Nephron progenitor cell (in vitro differentiated cells): ENCODE measurements at regions not wholly inside any gene's neighbourhood (a gene's known extent, or its start where the extent isn't known, plus 50 kb on each side); places are given as distances from the start of the nearest gene placed in this dataset.

Source experiments
- DNase-seq: peaks from one replicate; pipeline ENCODE4 v3.0.0; 2021
- H3K27ac Mint-ChIP-seq: 2 replicates; pipeline ENCODE4 v1.8.0; 2021; ENCODE audit warnings: mild to moderate bottlenecking, moderate library complexity, mixed read lengths
- H3K27me3 Mint-ChIP-seq: 2 replicates; pipeline ENCODE4 v1.8.0; 2021; ENCODE audit warnings: mild to moderate bottlenecking, low read depth, mixed read lengths; ENCODE audit not compliant: poor library complexity
- H3K36me3 Mint-ChIP-seq: 2 replicates; pipeline ENCODE4 v1.8.0; 2021; ENCODE audit warnings: low read depth, mixed read lengths
- H3K4me1 Mint-ChIP-seq: 2 replicates; pipeline ENCODE4 v1.8.0; 2021; ENCODE audit warnings: mixed read lengths
- H3K4me3 Mint-ChIP-seq: 2 replicates; pipeline ENCODE4 v1.8.0; 2021; ENCODE audit warnings: mild to moderate bottlenecking, moderate library complexity, mixed read lengths
- H3K9me3 Mint-ChIP-seq: 2 replicates; pipeline ENCODE4 v1.8.0; 2021; ENCODE audit warnings: mild to moderate bottlenecking, moderate library complexity, mixed read lengths
- TF ChIP-seq, protein P1 (sequence below): fragments of 200-600 bp; sonication (generic); IDR thresholded peaks from 2 replicates; pipeline ENCODE4 v1.5.0; 2021; ENCODE audit warnings: antibody characterized with exemption

DNA sequence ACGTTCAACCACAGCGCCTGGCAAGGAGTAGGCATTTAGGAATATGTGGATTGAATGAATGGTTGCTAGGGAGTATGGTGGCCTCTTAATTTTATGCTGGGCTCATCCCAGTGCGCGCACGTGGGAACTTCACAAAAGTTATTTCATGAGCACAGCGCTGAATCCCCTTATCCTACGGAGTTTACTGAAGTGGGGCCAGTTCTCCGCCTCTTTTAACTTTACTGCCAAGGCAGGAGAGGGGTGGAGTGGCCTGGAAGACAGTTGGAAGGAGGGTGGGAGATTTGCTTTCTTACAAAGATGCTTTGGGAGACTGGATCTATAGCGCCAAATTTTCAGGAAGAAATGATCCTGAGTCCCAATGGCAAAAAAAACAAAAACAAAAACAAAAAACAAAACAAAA, 326.5 kb downstream of the SH3GL2 start:
- Mint-ChIP-seq H3K9me3 (peaks cover 5% of the 10 kb centered on the region), H3K36me3 (no peaks in the 10 kb centered on the region), H3K27ac (no peak overlapping the region), H3K4me3 (peak overlapping the region; percentile 83), H3K27me3 (peaks cover 82% of the 10 kb centered on the region), H3K4me1 (peaks cover 13% of the 10 kb centered on the region)
- TF ChIP-seq, protein P1, sequence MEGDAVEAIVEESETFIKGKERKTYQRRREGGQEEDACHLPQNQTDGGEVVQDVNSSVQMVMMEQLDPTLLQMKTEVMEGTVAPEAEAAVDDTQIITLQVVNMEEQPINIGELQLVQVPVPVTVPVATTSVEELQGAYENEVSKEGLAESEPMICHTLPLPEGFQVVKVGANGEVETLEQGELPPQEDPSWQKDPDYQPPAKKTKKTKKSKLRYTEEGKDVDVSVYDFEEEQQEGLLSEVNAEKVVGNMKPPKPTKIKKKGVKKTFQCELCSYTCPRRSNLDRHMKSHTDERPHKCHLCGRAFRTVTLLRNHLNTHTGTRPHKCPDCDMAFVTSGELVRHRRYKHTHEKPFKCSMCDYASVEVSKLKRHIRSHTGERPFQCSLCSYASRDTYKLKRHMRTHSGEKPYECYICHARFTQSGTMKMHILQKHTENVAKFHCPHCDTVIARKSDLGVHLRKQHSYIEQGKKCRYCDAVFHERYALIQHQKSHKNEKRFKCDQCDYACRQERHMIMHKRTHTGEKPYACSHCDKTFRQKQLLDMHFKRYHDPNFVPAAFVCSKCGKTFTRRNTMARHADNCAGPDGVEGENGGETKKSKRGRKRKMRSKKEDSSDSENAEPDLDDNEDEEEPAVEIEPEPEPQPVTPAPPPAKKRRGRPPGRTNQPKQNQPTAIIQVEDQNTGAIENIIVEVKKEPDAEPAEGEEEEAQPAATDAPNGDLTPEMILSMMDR: no peak
- no peak for DNase-seq

DNA sequence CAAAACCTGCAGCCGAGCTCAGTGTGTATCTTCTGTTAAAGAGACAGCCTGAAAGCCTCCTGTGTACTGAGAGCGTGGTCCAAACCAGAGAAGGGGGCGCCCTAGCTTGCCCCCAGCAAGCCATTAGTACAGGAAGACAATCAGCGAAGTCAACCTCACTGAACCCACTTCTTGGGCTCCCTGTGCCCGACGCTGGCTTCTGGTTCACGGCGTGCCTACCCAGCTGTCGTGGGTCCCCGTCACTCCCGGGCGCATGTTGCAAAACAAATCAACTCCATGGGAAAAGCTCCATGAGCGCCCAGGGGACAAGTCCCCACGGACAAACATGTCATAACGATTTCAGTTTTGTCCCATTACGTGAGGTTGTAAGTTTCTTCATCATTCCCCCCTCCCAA, 326.9 kb downstream of the SH3GL2 start:
- peak; percentile 16 for DNase-seq

DNA sequence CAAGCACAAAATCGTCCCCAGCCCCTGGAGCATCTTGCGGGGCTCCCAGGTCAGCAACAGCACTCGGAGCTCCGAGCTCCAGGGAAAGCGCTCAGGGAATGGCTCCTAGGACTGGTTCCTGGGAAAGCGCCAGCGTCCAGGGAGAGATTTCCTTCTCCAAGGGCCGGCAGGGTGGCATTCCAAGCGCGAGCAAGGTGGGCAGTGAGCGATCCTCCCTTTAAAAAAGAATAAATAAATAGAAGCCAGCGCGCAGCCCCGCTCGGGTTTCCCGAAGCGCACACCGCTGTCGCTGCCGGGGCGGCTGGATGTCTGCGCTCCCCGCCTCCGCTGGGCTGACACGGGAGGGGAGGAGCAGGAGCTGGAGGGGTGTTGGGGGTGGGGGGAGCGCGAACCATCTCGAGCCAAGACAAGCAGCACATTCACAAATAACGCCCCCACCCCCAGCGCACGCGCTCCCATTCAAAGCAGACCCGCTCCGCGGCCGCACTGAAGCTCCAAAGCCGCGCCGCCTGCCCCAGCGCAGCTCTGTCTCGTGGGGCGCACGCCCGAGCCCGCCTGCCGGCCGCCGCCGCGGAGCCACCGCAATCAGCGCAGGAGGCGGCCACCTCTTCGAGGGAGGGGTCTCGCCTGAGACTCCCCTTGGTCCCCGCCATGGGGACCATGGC, 327.4 kb downstream of the SH3GL2 start:
- H3K36me3 Mint-ChIP-seq: no peaks in the 10 kb centered on the region
- peak overlapping the region; percentile 83 for H3K4me3 Mint-ChIP-seq
- no peak overlapping the region for H3K27ac Mint-ChIP-seq
- peaks cover 13% of the 10 kb centered on the region for H3K4me1 Mint-ChIP-seq
- H3K9me3 Mint-ChIP-seq: peaks cover 5% of the 10 kb centered on the region
- peaks cover 75% of the 10 kb centered on the region for H3K27me3 Mint-ChIP-seq
- TF ChIP-seq, protein P1: no peak
- peak; percentile 70 for DNase-seq

More for the DNA sequence above, 326.9 kb downstream of the SH3GL2 start:
- H3K4me1 Mint-ChIP-seq: peaks cover 13% of the 10 kb centered on the region
- no peak overlapping the region for H3K27ac Mint-ChIP-seq
- peak overlapping the region; percentile 83 for H3K4me3 Mint-ChIP-seq
- no peaks in the 10 kb centered on the region for H3K36me3 Mint-ChIP-seq
- TF ChIP-seq, protein P1: no peak
- peaks cover 80% of the 10 kb centered on the region for H3K27me3 Mint-ChIP-seq
- peaks cover 5% of the 10 kb centered on the region for H3K9me3 Mint-ChIP-seq

DNA sequence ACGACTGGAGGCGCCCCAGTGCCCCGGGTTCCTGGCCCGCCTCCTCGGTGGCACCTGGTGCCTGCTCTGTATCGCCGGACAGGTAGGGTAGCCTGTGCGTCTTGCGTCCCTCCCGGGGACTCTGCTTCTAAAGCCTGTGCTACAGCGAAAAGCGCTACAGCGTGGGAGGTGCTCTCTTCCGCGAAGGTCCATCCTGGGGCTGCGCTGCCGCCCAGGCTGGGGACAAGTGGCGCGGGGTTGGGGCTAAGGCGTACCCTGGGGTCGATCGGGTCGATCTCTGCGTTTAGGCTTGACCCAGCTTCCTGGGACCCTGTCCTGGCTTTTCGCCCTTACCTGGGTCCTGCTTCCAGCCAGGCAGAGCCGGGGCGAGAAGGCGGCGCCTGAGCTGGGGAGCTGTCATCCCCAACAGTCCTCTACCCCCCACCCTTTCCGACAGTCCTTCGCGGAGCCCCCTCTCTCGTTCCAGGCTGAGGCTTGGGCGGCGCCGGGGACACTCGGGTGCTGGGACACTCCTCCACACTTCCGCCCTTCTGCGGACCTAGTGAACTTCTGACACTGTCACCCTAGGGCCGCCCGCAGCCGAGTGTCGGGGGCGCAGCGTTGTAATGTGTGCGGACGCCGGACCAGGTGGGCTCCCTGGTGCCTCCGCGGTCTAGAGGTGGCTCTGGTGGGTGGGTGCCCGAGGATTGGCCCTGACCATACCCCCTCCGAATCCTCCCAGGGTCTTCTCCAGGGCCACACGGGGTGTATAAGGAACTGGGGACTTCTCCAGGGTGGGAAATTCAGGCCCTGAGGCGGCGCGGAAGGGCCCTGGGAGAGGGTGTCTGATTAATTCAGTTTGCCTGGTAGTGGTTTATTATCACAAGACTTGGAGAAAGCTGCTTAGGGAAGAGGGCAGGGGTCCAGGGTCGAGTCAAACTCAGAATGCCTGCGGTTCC, 328.2 kb downstream of the SH3GL2 start:
- Mint-ChIP-seq H3K36me3 (no peaks in the 10 kb centered on the region), H3K4me3 (peak overlapping the region; percentile 80), H3K27me3 (peaks cover 67% of the 10 kb centered on the region), H3K4me1 (peaks cover 13% of the 10 kb centered on the region), H3K27ac (no peak overlapping the region), H3K9me3 (peaks cover 5% of the 10 kb centered on the region)
- TF ChIP-seq, protein P1: no peak
- peak; percentile 37 for DNase-seq

DNA sequence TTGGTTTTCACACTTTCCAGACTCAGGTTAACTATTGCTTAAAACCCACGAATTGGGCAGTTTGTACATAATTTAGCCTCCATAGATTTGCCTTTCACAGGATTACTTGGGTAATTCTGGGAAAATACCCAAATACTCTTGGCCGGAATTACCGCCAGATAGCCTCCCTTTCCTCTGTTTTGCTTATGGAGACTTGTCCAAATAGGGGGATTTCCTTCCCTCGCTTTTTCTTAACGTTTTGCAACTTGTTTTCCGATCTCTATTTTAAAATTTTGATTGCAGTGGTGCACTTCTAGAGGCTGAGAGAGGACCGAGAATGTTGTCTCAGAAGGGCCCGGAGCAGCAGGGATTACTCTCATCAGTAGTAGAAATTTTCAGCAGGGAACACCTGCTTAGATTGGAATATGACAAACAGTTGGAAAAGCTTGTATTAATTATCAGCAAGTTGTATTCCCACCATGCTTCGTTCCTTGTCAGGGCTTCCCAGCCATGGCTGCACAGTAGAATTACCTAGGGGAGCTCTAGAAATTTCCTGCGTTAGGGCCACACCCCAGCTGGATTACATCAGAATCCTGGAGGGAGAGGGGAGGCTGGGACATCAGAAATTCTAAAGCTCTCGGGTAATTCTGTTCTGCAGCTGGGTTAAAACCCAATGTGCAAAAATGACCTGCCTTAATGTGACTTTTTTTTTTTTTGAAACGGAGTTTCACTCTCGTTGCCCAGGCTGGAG, 329.1 kb downstream of the SH3GL2 start:
- TF ChIP-seq, protein P1: no peak
- Mint-ChIP-seq H3K36me3 (no peaks in the 10 kb centered on the region), H3K27ac (no peak overlapping the region), H3K4me1 (peaks cover 13% of the 10 kb centered on the region), H3K4me3 (peak overlapping the region; percentile 80), H3K27me3 (peaks cover 59% of the 10 kb centered on the region), H3K9me3 (peaks cover 7% of the 10 kb centered on the region)
- no peak for DNase-seq
